OCI-LY1 (cell line): ENCODE measurements at regions not wholly inside any gene's neighbourhood (a gene's known extent, or its start where the extent isn't known, plus 50 kb on each side); places are given as distances from the start of the nearest gene placed in this dataset.

Source experiments
- H2AFZ ChIP-seq: fragments of 200-600 bp; sonication (generic), shearing (Covaris generic); 2 replicates; pipeline ENCODE4 v1.6.0; 2014; ENCODE audit warnings: antibody characterized with exemption, mild to moderate bottlenecking, low read length
- H3F3A ChIP-seq: fragments of 200-600 bp; sonication (generic), shearing (Covaris generic); 2 replicates; pipeline ENCODE4 v1.6.0; 2014; ENCODE audit warnings: mild to moderate bottlenecking, antibody characterized with exemption, low read length, moderate library complexity; ENCODE audit not compliant: insufficient read depth
- H3K27ac ChIP-seq: fragments of 200-600 bp; sonication (generic); 2 replicates; pipeline ENCODE4 v1.5.1; 2014; ENCODE audit warnings: low read length, mixed run types, mild to moderate bottlenecking, low read depth; ENCODE audit not compliant: poor library complexity, severe bottlenecking
- H3K27me3 ChIP-seq: fragments of 200-600 bp; sonication (generic); 2 replicates; pipeline ENCODE4 v1.6.0; 2014; ENCODE audit warnings: antibody characterized with exemption, mild to moderate bottlenecking, low read length, moderate library complexity; ENCODE audit not compliant: insufficient read depth
- H3K36me3 ChIP-seq: fragments of 200-600 bp; sonication (generic); 2 replicates; pipeline ENCODE4 v1.6.1; 2014; ENCODE audit warnings: mild to moderate bottlenecking, antibody characterized with exemption, low read length, moderate library complexity, mixed read lengths; ENCODE audit not compliant: insufficient read depth
- H3K4me1 ChIP-seq: fragments of 200-600 bp; sonication (generic); 2 replicates; pipeline ENCODE4 v1.5.1; 2014; ENCODE audit warnings: mild to moderate bottlenecking, low read length, moderate library complexity; ENCODE audit not compliant: insufficient read depth, severe bottlenecking
- H3K4me2 ChIP-seq: fragments of 200-600 bp; sonication (generic), shearing (Covaris generic); 2 replicates; pipeline ENCODE4 v1.6.1; 2014; ENCODE audit warnings: low read length
- H3K4me3 ChIP-seq: fragments of 200-600 bp; sonication (generic); 2 replicates; pipeline ENCODE4 v1.5.1; 2014; ENCODE audit warnings: low read length, low read depth, mild to moderate bottlenecking, mixed read lengths; ENCODE audit not compliant: poor library complexity, severe bottlenecking
- H3K79me2 ChIP-seq: fragments of 200-600 bp; shearing (Covaris generic); 2 replicates; pipeline ENCODE4 v1.6.1; 2016; ENCODE audit warnings: mixed run types, low read length, mixed read lengths; ENCODE audit not compliant: insufficient read depth
- H3K9ac ChIP-seq: fragments of 200-600 bp; sonication (generic), shearing (Covaris generic); 2 replicates; pipeline ENCODE4 v1.6.1; 2014; ENCODE audit warnings: mild to moderate bottlenecking, low read length, mixed read lengths
- H3K9me2 ChIP-seq: fragments of 200-600 bp; sonication (generic), shearing (Covaris generic); 2 replicates; pipeline ENCODE4 v1.6.1; 2014; ENCODE audit warnings: low read depth, mild to moderate bottlenecking, low read length, mixed read lengths
- H3K9me3 ChIP-seq: fragments of 200-600 bp; shearing (Covaris generic); 2 replicates; pipeline ENCODE4 v1.6.1; 2014; ENCODE audit warnings: low read length, mixed read lengths
- H4K20me1 ChIP-seq: fragments of 200-600 bp; sonication (generic), shearing (Covaris generic); 2 replicates; pipeline ENCODE4 v1.6.0; 2016; ENCODE audit warnings: mild to moderate bottlenecking, low read length; ENCODE audit not compliant: insufficient read depth
- CTCF ChIP-seq: fragments of 200-600 bp; sonication (generic), shearing (Covaris generic); IDR thresholded peaks from 2 replicates; pipeline ENCODE4 v1.5.1; 2017; ENCODE audit warnings: mild to moderate bottlenecking, antibody characterized with exemption, low read length, moderate library complexity, mixed read lengths
- EZH2 ChIP-seq: fragments of 200-600 bp; sonication (generic), shearing (Covaris generic); IDR thresholded peaks from 2 replicates; pipeline ENCODE4 v1.8.0; 2017; ENCODE audit warnings: borderline replicate concordance, mixed run types, mild to moderate bottlenecking, antibody characterized with exemption, low read length, moderate library complexity, mixed read lengths

GRCh38 chr18:75502286-75502685, 74.8 kb upstream of the SMIM21 start:
- H4K20me1 ChIP-seq, result no peaks in the 10 kb centered on the region
- no peak for TF ChIP-seq EZH2
- no peak for TF ChIP-seq CTCF
- no peak overlapping the region for H3K4me2 ChIP-seq
- no peaks in the 10 kb centered on the region for H3K27me3 ChIP-seq
- H3K9me3 ChIP-seq, result no peaks in the 10 kb centered on the region
- no peak overlapping the region for H2AFZ ChIP-seq
- no peak overlapping the region for H3K9ac ChIP-seq
- no peaks in the 10 kb centered on the region for H3K4me1 ChIP-seq
- H3K36me3 ChIP-seq, result no peaks in the 10 kb centered on the region
- no peak overlapping the region for H3K4me3 ChIP-seq
- no peak overlapping the region for H3K27ac ChIP-seq
- H3K79me2 ChIP-seq, result no peaks in the 10 kb centered on the region
- H3F3A ChIP-seq, result no peaks in the 10 kb centered on the region
- H3K9me2 ChIP-seq, result no peaks in the 10 kb centered on the region

- Histone ChIP-seq H3K4me1 (no peaks in the 10 kb centered on the region), H3K4me3 (no peak overlapping the region), H4K20me1 (no peaks in the 10 kb centered on the region), H3K4me2 (no peak overlapping the region), H3K79me2 (no peaks in the 10 kb centered on the region), H3K9me3 (no peaks in the 10 kb centered on the region), H3K27ac (no peak overlapping the region), H3K9me2 (no peaks in the 10 kb centered on the region), H3K27me3 (no peaks in the 10 kb centered on the region), H3K36me3 (no peaks in the 10 kb centered on the region), H2AFZ (no peak overlapping the region), H3K9ac (no peak overlapping the region), H3F3A (no peaks in the 10 kb centered on the region)
- TF ChIP-seq CTCF (no peak), EZH2 (no peak)
Measured at GRCh38 chr18:75500545-75500944, 73.0 kb upstream of the SMIM21 start.

- Histone ChIP-seq H3K9me2 (no peaks in the 10 kb centered on the region), H3K27ac (no peak overlapping the region), H3K36me3 (no peaks in the 10 kb centered on the region), H3K4me1 (no peaks in the 10 kb centered on the region), H3K4me3 (no peak overlapping the region), H3K9ac (no peak overlapping the region), H4K20me1 (no peaks in the 10 kb centered on the region), H2AFZ (no peak overlapping the region), H3K79me2 (no peaks in the 10 kb centered on the region), H3K27me3 (no peaks in the 10 kb centered on the region), H3K9me3 (no peaks in the 10 kb centered on the region), H3K4me2 (no peak overlapping the region), H3F3A (no peaks in the 10 kb centered on the region)
- TF ChIP-seq EZH2 (no peak), CTCF (no peak)
Measured at GRCh38 chr18:75497576-75498235, 70.2 kb upstream of the SMIM21 start.
